Suprapubic skin (tissue), 4 donors: ENCODE measurements at regions not wholly inside any gene's neighbourhood (a gene's known extent, or its start where the extent isn't known, plus 50 kb on each side); places are given as distances from the start of the nearest gene placed in this dataset.

Experiments used
- DNase-seq, 2 donors: peaks; one replicate each; pipeline ENCODE4 v3.0.0-alpha.2; 2019; ENCODE audit warnings: low spot score in 2 of 2
- H3K27ac ChIP-seq: fragments of 200-600 bp; sonication (generic); one replicate; pipeline ENCODE4 v1.5.1; 2019
- H3K27me3 ChIP-seq: fragments of 200-600 bp; sonication (generic); one replicate; pipeline ENCODE4 v1.5.1; 2019
- H3K36me3 ChIP-seq: fragments of 200-600 bp; sonication (generic); one replicate; pipeline ENCODE4 v1.5.1; 2019
- H3K4me1 ChIP-seq: fragments of 200-600 bp; sonication (generic); one replicate; pipeline ENCODE4 v1.5.1; 2019
- H3K4me3 ChIP-seq: fragments of 200-600 bp; sonication (generic); one replicate; pipeline ENCODE4 v1.5.1; 2019; ENCODE audit warnings: mild to moderate bottlenecking
- H3K9me3 ChIP-seq: fragments of 200-600 bp; sonication (generic); one replicate; pipeline ENCODE4 v1.5.1; 2019
- EP300 ChIP-seq: sonication (generic); formaldehyde crosslinking; IDR thresholded peaks from one replicate; pipeline ENCODE4 v1.6.1; 2017; ENCODE audit warnings: antibody characterized with exemption
- POLR2A ChIP-seq, 2 donors: fragments of 450-650 bp; IDR thresholded peaks; one replicate each; pipeline ENCODE4 v1.6.1; 2017; ENCODE audit warnings: antibody characterized with exemption in 2 of 2, mild to moderate bottlenecking in 2 of 2, moderate library complexity in 2 of 2
- POLR2AphosphoS5 ChIP-seq, 3 donors: sonication (generic); formaldehyde crosslinking; IDR thresholded peaks; one replicate each; pipeline ENCODE4 v1.6.1; 2017; ENCODE audit warnings: antibody characterized with exemption in 3 of 3
- WGBS: methylation state at CpG from one replicate; pipeline ENCODE4 v1.1.5; 2018; 5-methylcytosine and 5-hydroxymethylcytosine counted together
- TF ChIP-seq, protein P1 (sequence below), 2 donors: fragments of 200-600 bp in 1 of 2; fragments of 450-650 bp in 1 of 2; sonication (generic) in 1 of 2; IDR thresholded peaks; one replicate each; pipeline ENCODE4 v1.5.1; 2016 to 2019; ENCODE audit warnings: antibody characterized with exemption in 2 of 2, mild to moderate bottlenecking in 1 of 2, moderate library complexity in 1 of 2

DNA sequence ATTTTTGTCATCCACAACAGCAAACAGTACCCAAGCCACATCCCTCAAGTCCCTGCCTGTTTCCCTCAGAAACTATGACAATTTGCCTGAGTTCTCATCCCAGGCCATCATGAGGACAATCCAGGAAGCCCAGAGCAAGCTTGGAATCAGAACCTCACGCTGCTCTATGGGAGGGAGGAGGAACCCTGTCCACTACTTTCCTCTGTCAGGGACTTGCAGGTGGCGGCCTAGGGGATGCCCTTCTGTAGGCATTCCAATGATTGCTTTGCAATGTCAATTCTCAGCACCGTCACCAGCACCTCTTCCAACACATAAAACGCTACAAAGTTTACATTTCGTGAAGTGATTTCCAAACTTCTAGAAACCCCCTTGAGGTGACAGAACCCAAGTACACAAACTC lies 170.4 kb upstream of the FSTL4 start:
- Histone ChIP-seq H3K4me1 (no peaks in the 10 kb centered on the region), H3K4me3 (no peak overlapping the region), H3K36me3 (no peaks in the 10 kb centered on the region), H3K27me3 (no peaks in the 10 kb centered on the region), H3K9me3 (no peaks in the 10 kb centered on the region), H3K27ac (no peak overlapping the region)
- TF ChIP-seq, protein P1, sequence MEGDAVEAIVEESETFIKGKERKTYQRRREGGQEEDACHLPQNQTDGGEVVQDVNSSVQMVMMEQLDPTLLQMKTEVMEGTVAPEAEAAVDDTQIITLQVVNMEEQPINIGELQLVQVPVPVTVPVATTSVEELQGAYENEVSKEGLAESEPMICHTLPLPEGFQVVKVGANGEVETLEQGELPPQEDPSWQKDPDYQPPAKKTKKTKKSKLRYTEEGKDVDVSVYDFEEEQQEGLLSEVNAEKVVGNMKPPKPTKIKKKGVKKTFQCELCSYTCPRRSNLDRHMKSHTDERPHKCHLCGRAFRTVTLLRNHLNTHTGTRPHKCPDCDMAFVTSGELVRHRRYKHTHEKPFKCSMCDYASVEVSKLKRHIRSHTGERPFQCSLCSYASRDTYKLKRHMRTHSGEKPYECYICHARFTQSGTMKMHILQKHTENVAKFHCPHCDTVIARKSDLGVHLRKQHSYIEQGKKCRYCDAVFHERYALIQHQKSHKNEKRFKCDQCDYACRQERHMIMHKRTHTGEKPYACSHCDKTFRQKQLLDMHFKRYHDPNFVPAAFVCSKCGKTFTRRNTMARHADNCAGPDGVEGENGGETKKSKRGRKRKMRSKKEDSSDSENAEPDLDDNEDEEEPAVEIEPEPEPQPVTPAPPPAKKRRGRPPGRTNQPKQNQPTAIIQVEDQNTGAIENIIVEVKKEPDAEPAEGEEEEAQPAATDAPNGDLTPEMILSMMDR (IDR thresholded peaks at IDR 0.05), result no peak
- TF ChIP-seq POLR2AphosphoS5 (IDR thresholded peaks at IDR 0.05), result no peak
- no peak for TF ChIP-seq POLR2A (IDR thresholded peaks at IDR 0.05)
- TF ChIP-seq EP300, result no peak
- DNase-seq, result no peak
- WGBS, result 95% methylated on average over 5 of the region's 5 CpGs

DNA sequence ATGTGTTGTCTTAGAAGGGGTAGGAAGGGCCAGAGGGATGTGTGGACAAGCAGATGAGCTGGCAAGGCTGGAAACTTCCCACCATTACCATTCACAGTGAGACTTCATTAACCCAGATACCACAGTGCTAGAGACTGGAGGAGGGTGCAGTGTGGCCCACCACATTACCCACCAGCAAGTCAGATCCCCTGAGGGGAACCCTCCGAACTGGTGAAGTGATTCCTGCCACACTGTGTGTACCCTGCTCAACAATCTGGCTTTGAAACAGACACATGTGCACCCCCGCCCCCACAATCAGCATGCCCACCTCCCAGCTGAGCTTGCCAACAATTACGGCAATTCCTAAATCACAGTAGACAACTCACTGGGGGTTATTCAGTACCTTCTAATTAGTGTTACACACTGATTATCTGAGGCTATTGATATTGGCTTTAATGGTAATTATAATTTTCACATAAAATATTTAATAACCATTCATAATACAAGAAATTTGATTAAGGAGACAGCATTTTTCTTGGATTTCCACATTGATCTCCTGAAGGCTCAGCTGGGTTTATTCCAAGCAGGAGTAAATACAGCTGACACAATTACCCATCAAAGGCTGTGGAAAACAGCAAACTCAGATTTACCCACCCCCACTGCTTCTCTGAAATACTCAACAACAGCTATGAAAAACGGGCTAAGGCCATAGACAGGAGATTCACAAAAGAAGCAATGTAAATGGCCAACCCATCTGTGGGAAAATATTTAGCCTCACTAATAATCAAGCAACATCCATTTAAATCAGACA lies 169.3 kb upstream of the FSTL4 start:
- no peaks in the 10 kb centered on the region for H3K36me3 ChIP-seq
- DNase-seq, result no peak
- TF ChIP-seq, protein P1 (IDR thresholded peaks at IDR 0.05), result no peak
- TF ChIP-seq POLR2A (IDR thresholded peaks at IDR 0.05), result no peak
- TF ChIP-seq POLR2AphosphoS5 (IDR thresholded peaks at IDR 0.05), result no peak
- no peak for TF ChIP-seq EP300
- H3K27me3 ChIP-seq, result no peaks in the 10 kb centered on the region
- no peak overlapping the region for H3K4me3 ChIP-seq
- no peak overlapping the region for H3K27ac ChIP-seq
- 80% methylated on average over 4 of the region's 4 CpGs for WGBS
- no peaks in the 10 kb centered on the region for H3K4me1 ChIP-seq
- H3K9me3 ChIP-seq, result no peaks in the 10 kb centered on the region

DNA sequence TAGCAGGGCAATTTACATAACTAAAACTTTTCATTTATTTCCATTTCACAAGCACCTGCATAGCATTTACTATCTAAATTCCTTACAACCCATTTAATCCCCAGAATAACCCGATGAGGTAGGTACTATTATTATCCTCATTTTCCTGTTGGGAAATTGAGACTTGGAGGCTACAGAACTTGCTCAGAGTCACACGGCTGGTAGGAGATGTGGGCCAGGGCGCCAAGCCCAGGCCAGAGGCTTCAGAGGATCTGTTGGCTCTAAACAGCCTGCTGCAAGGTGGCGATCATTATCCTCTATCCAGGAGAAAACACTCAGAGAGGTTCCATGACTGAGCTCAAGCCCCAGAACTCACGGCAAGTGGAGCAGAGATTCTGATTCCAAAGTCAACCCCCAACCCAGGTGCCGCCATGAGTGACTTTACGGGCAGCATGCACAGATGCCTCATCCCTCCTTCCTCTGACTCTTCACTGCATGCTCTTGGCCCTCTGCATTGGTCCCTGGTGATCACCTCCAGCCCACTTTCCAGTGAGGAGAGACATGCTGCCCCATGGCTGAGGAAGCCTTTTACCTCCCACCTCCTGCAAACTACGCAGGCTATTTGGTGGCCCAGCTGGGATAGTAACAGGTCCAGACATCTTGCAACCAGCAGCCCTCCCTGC lies 168.4 kb upstream of the FSTL4 start:
- H3K4me3 ChIP-seq, result no peak overlapping the region
- H3K36me3 ChIP-seq, result no peaks in the 10 kb centered on the region
- TF ChIP-seq POLR2AphosphoS5 (IDR thresholded peaks at IDR 0.05) (no peak), POLR2A (IDR thresholded peaks at IDR 0.05) (no peak), EP300 (no peak)
- TF ChIP-seq, protein P1 (IDR thresholded peaks at IDR 0.05), result no peak
- DNase-seq, result no peak
- no peaks in the 10 kb centered on the region for H3K4me1 ChIP-seq
- H3K27ac ChIP-seq, result no peak overlapping the region
- WGBS, result 80% methylated on average over 8 of the region's 8 CpGs
- H3K27me3 ChIP-seq, result no peaks in the 10 kb centered on the region
- no peaks in the 10 kb centered on the region for H3K9me3 ChIP-seq

DNA sequence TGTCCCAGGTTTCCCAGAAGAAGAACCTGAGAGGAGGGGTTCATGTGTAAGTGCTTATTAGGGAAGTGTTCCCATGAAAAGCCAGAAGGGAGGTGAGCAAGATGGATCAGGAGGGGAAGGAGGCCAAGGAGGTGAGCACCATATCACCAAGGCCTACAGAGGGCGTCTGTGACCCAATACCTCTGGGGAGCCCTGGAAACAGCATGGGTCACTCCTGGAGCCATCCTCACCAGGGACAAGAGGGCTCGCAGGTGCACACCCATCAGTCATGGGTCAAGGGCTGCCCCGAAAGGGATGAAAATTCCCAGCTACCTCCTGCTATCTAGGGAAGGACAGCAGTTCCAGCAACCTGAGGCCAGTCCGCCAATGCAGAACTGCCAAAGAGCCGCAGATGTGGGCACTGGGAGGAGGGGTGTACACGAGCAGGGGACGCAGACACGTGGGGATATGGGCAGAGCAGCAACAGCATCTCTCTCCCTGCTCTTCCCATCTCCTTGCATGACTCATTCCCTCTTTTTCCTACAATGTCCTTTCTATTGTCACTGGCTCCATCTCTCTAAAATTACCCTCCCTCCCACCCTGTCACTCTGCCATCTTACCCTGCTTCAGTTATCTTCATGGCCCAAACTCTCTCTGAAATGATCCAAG lies 167.6 kb upstream of the FSTL4 start:
- TF ChIP-seq, protein P1 (IDR thresholded peaks at IDR 0.05), result no peak
- TF ChIP-seq POLR2AphosphoS5 (IDR thresholded peaks at IDR 0.05), result no peak
- no peak for TF ChIP-seq POLR2A (IDR thresholded peaks at IDR 0.05)
- no peak for TF ChIP-seq EP300
- Histone ChIP-seq H3K27ac (no peak overlapping the region), H3K9me3 (no peaks in the 10 kb centered on the region), H3K4me3 (no peak overlapping the region), H3K4me1 (no peaks in the 10 kb centered on the region), H3K36me3 (no peaks in the 10 kb centered on the region), H3K27me3 (no peaks in the 10 kb centered on the region)
- no peak for DNase-seq
- 84% methylated on average over 8 of the region's 8 CpGs for WGBS

DNA sequence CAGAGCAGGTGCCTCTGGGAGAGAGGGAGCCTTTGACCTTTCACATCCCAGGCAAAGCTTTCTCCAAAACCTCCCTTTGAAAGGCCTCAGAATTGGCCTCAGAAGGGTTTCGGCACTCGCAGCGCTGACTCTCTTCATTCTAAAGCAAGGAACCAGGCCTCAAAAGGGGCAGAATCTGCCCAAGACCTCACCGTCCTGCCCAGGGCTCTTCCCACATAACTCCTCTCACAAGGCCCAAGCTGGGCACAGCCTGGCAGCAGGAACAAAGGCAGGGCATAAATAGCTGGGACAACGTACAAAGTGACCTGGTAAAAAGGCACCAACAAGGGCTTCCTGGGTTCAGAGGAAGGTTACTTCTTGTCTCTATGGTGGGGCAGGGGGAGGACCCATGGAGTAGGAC lies 166.3 kb upstream of the FSTL4 start:
- Histone ChIP-seq H3K9me3 (no peaks in the 10 kb centered on the region), H3K36me3 (no peaks in the 10 kb centered on the region), H3K4me3 (no peak overlapping the region), H3K4me1 (no peaks in the 10 kb centered on the region), H3K27ac (no peak overlapping the region), H3K27me3 (no peaks in the 10 kb centered on the region)
- TF ChIP-seq POLR2A (IDR thresholded peaks at IDR 0.05) (no peak), EP300 (no peak), POLR2AphosphoS5 (IDR thresholded peaks at IDR 0.05) (no peak)
- TF ChIP-seq, protein P1 (IDR thresholded peaks at IDR 0.05), result no peak
- WGBS, result 95% methylated on average over 4 of the region's 5 CpGs
- no peak for DNase-seq
